ENCODE measurements at regions not wholly inside any gene's neighbourhood (a gene's known extent, or its start where the extent isn't known, plus 50 kb on each side); places are given as distances from the start of the nearest gene placed in this dataset.

GRCh38 chr2:4959219-4959618, 733.0 kb upstream of the SOX11 start:
- TF ChIP-seq CTCF (IDR thresholded peaks at IDR 0.05; ENCODE audit: low read depth, low read length, poor library complexity, severe bottlenecking) (no peak), EZH2phosphoT487 (IDR thresholded peaks at IDR 0.05; ENCODE audit: borderline replicate concordance, low read length) (no peak)
